ENCODE measurements at regions not wholly inside any gene's neighbourhood (a gene's known extent, or its start where the extent isn't known, plus 50 kb on each side); places are given as distances from the start of the nearest gene placed in this dataset.

DNA sequence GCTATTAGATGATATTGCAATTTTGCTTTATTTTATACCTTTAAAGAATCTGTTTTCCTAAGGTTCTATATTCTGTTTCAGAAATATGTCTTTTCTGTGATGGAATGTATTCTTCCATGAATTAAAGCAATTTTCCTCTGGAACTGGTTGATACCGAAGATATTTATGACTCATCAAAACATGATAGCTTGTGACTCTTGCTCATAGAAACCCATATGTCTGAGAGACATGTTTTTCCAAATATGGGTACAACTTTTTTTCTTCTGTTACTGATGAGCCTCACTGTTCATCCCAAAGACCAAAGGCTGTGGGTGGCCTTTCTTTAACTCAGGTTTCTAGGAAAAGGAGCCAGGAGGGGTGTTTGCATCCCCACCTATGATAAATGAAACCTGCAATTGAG is 126.1 kb upstream of the PAPPA start:
- peaks cover 8% of the 10 kb centered on the region for H3K9me3 ChIP-seq
- no peak overlapping the region for H3K4me3 ChIP-seq
- ATAC-seq (ENCODE audit: insufficient number of reproducible peaks, low FRiP score, low read depth): no peak
- H3K27me3 ChIP-seq (replicated peaks; ENCODE audit: insufficient read depth): no peaks in the 10 kb centered on the region
- DNase-seq (ENCODE audit: low spot score): no peak
- no peak for TF ChIP-seq CTCF (IDR thresholded peaks at IDR 0.05)
- no peaks in the 10 kb centered on the region for H3K4me1 ChIP-seq (ENCODE audit: control insufficient read depth in 1 of 2, low read depth in 2 of 2)
- H3K27ac ChIP-seq: no peak overlapping the region
- no peaks in the 10 kb centered on the region for H3K36me3 ChIP-seq

DNA sequence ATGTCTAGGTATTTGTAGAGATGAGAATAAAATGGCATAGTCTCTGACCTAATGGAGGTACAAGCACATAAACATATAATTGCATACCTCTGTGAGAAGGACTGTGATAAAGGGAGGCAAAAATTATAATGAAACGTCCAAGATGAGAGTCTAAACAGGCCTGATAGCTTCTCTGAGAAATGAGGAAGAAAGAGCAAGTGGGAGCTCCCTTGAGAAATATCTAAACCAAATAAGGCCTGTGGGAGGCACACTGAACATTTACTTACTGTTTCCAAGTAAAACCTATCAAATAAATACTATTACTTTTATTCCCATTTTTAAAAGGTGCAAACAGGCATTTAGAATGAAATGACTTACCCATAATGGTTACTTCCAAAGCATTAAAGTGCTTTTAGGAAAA is 125.6 kb upstream of the PAPPA start:
- Histone ChIP-seq H3K27ac (no peak overlapping the region), H3K4me1 (ENCODE audit: control insufficient read depth in 1 of 2, low read depth in 2 of 2) (no peaks in the 10 kb centered on the region), H3K27me3 (replicated peaks; ENCODE audit: insufficient read depth) (no peaks in the 10 kb centered on the region), H3K9me3 (peaks cover 8% of the 10 kb centered on the region), H3K4me3 (no peak overlapping the region), H3K36me3 (no peaks in the 10 kb centered on the region)
- no peak for TF ChIP-seq CTCF (IDR thresholded peaks at IDR 0.05)
- ATAC-seq (ENCODE audit: insufficient number of reproducible peaks, low FRiP score, low read depth) (no peak), DNase-seq (ENCODE audit: low spot score) (no peak)

- no peak overlapping the region for H3K27ac ChIP-seq
- ATAC-seq (ENCODE audit: insufficient number of reproducible peaks, low FRiP score, low read depth): no peak
- no peak for TF ChIP-seq CTCF (IDR thresholded peaks at IDR 0.05)
These were observed 123.1 kb upstream of the PAPPA start for GRCh38 chr9:116030517-116030916.

DNA sequence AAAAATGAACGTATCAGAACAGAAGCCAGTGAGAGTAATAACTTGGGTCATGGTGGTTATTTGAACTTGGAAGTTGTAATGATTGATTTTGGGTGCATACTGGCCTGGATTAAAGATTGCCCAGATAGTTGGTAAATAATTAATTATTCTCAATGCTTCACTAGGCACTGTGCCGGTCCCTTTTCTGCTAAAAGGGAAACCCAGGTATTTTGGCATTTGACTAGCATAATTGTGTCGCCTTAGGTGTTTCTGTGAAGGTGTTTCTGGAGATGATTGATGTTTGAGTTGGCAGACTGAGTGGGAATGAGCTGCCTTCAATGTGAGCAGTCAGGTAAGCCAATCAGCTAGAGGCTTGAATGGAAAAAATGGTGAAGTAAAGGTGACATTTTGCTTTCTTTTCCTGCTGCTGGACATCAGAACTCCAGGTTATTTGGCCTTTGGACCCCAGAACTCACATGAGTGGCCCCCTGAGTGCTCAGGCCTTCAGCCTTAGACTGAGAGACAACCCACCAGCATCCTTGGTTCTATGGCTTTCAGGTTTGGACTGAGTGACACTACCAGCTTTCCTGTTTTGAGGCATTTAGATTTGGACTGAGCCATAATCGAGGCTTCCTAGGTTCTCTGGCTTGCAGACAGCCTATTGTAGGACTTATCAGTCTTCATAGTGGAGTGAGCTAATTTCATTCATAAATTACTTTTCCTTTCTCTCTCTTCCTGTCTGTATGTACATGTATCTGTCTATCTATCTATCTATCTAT is 120.7 kb upstream of the PAPPA start:
- no peak overlapping the region for H3K4me3 ChIP-seq
- ATAC-seq (ENCODE audit: insufficient number of reproducible peaks, low FRiP score, low read depth): no peak
- no peak for DNase-seq (ENCODE audit: low spot score)
- TF ChIP-seq CTCF (IDR thresholded peaks at IDR 0.05): no peak
- no peaks in the 10 kb centered on the region for H3K36me3 ChIP-seq
- peaks cover 8% of the 10 kb centered on the region for H3K9me3 ChIP-seq
- no peaks in the 10 kb centered on the region for H3K27me3 ChIP-seq (replicated peaks; ENCODE audit: insufficient read depth)
- no peak overlapping the region for H3K27ac ChIP-seq
- H3K4me1 ChIP-seq (ENCODE audit: control insufficient read depth in 1 of 2, low read depth in 2 of 2): no peaks in the 10 kb centered on the region

More at GRCh38 chr9:116030517-116030916, 123.1 kb upstream of the PAPPA start:
- Histone ChIP-seq H3K36me3 (no peaks in the 10 kb centered on the region), H3K4me3 (no peak overlapping the region), H3K4me1 (ENCODE audit: control insufficient read depth in 1 of 2, low read depth in 2 of 2) (no peaks in the 10 kb centered on the region), H3K9me3 (peaks cover 8% of the 10 kb centered on the region), H3K27me3 (replicated peaks; ENCODE audit: insufficient read depth) (no peaks in the 10 kb centered on the region)
- no peak for DNase-seq (ENCODE audit: low spot score)

GRCh38 chr9:116039312-116039711 is 114.3 kb upstream of the PAPPA start:
- Histone ChIP-seq H3K4me3 (no peak overlapping the region), H3K36me3 (no peaks in the 10 kb centered on the region), H3K27me3 (replicated peaks; ENCODE audit: insufficient read depth) (no peaks in the 10 kb centered on the region), H3K9me3 (no peaks in the 10 kb centered on the region), H3K4me1 (ENCODE audit: control insufficient read depth in 1 of 2, low read depth in 2 of 2) (no peaks in the 10 kb centered on the region), H3K27ac (no peak overlapping the region)
- no peak for TF ChIP-seq CTCF (IDR thresholded peaks at IDR 0.05)
- ATAC-seq (ENCODE audit: insufficient number of reproducible peaks, low FRiP score, low read depth) (no peak), DNase-seq (ENCODE audit: low spot score) (no peak)

Data from thoracic aorta (tissue), 2 donors.